ENCODE measurements at regions not wholly inside any gene's neighbourhood (a gene's known extent, or its start where the extent isn't known, plus 50 kb on each side); places are given as distances from the start of the nearest gene placed in this dataset.

GRCh38 chr7:110590415-110590814 is 500.5 kb upstream of the LRRN3 start:
- Mint-ChIP-seq H3K9me3 (ENCODE audit: low read depth) (no peaks in the 10 kb centered on the region), H3K36me3 (ENCODE audit: low read depth) (no peaks in the 10 kb centered on the region), H3K27me3 (ENCODE audit: low read depth) (no peaks in the 10 kb centered on the region), H3K27ac (ENCODE audit: unreplicated experiment) (no peak overlapping the region), H3K4me1 (ENCODE audit: low read depth) (peaks cover 9% of the 10 kb centered on the region), H3K4me3 (ENCODE audit: unreplicated experiment) (no peak overlapping the region)
- no peak for TF ChIP-seq CTCF (IDR thresholded peaks at IDR 0.05)
- DNase-seq (ENCODE audit: low spot score), result no peak

DNA sequence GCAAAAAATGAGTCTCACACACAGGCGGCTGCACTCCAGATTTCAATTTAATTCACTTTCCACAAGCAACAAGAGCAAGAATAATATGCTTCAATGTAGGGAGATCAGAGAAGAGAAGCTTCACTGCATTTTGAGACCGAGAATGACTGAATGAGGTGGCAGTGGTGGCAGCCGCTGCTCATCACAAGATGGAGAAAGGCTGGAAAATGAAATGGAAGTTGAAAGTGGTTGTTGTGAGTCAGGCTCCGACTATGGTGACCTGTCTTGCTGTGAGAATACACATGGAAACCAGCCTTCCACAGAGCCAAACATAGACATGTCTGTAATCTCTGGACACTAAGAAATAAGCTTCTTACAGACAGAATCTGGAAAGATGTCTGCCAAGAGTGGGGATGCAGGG is 499.6 kb upstream of the LRRN3 start:
- Mint-ChIP-seq H3K4me1 (ENCODE audit: low read depth) (peaks cover 9% of the 10 kb centered on the region), H3K27me3 (ENCODE audit: low read depth) (no peaks in the 10 kb centered on the region), H3K9me3 (ENCODE audit: low read depth) (no peaks in the 10 kb centered on the region), H3K27ac (ENCODE audit: unreplicated experiment) (no peak overlapping the region), H3K4me3 (ENCODE audit: unreplicated experiment) (no peak overlapping the region), H3K36me3 (ENCODE audit: low read depth) (no peaks in the 10 kb centered on the region)
- no peak for DNase-seq (ENCODE audit: low spot score)
- TF ChIP-seq CTCF (IDR thresholded peaks at IDR 0.05), result no peak

DNA sequence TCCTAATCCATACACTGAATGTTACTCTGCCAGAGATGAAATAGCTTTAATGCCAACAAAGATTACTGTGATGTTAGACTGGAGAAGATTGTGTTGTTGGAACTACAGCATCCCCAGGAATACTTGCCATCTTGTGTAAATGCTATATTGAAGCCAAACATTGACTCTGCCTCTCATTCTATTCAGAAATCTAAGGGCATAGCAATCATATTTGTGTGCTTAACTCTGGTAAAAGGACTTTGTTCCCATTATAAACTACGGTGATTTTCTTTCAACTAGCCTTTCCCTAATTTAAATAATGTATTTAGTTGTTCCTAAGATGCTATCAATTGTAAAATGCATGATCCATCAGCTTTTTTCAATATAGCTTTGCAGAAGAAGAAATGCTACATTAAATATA is 498.4 kb upstream of the LRRN3 start:
- H3K27ac Mint-ChIP-seq (ENCODE audit: unreplicated experiment), result no peak overlapping the region
- H3K27me3 Mint-ChIP-seq (ENCODE audit: low read depth), result no peaks in the 10 kb centered on the region
- peaks cover 9% of the 10 kb centered on the region for H3K4me1 Mint-ChIP-seq (ENCODE audit: low read depth)
- H3K4me3 Mint-ChIP-seq (ENCODE audit: unreplicated experiment), result no peak overlapping the region
- no peak for TF ChIP-seq CTCF (IDR thresholded peaks at IDR 0.05)
- H3K9me3 Mint-ChIP-seq (ENCODE audit: low read depth), result no peaks in the 10 kb centered on the region
- no peaks in the 10 kb centered on the region for H3K36me3 Mint-ChIP-seq (ENCODE audit: low read depth)
- no peak for DNase-seq (ENCODE audit: low spot score)

DNA sequence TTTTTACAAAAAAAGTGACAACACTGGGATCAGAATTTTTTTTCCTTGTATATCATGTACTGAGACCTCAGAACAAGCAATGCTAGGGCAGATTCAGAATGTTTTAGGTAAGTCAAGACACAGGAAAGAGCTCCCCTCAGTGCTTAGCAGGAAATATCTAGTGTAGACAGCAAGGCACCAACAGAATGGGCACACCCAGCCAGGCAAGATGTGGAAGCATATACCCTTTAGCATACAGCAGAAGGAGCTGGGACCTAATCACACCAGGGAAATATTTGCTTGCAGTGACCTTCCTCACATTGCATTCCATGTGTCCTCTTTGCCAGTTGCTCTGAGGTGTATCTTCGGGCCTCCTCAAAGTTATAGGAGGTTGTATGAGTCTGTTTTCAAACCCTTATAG is 497.6 kb upstream of the LRRN3 start:
- no peak for DNase-seq (ENCODE audit: low spot score)
- H3K4me1 Mint-ChIP-seq (ENCODE audit: low read depth), result peaks cover 9% of the 10 kb centered on the region
- no peaks in the 10 kb centered on the region for H3K9me3 Mint-ChIP-seq (ENCODE audit: low read depth)

GRCh38 chr7:110595694-110596093 is 495.2 kb upstream of the LRRN3 start:
- DNase-seq (ENCODE audit: low spot score), result no peak
- TF ChIP-seq CTCF (IDR thresholded peaks at IDR 0.05), result peak; percentile 22
- peaks cover 9% of the 10 kb centered on the region for H3K4me1 Mint-ChIP-seq (ENCODE audit: low read depth)
- H3K27me3 Mint-ChIP-seq (ENCODE audit: low read depth), result no peaks in the 10 kb centered on the region
- H3K4me3 Mint-ChIP-seq (ENCODE audit: unreplicated experiment), result no peak overlapping the region
- no peaks in the 10 kb centered on the region for H3K36me3 Mint-ChIP-seq (ENCODE audit: low read depth)
- H3K9me3 Mint-ChIP-seq (ENCODE audit: low read depth), result no peaks in the 10 kb centered on the region
- no peak overlapping the region for H3K27ac Mint-ChIP-seq (ENCODE audit: unreplicated experiment)

More for the DNA sequence above, 497.6 kb upstream of the LRRN3 start:
- Mint-ChIP-seq H3K36me3 (ENCODE audit: low read depth) (no peaks in the 10 kb centered on the region), H3K27me3 (ENCODE audit: low read depth) (no peaks in the 10 kb centered on the region), H3K4me3 (ENCODE audit: unreplicated experiment) (no peak overlapping the region), H3K27ac (ENCODE audit: unreplicated experiment) (no peak overlapping the region)
- no peak for TF ChIP-seq CTCF (IDR thresholded peaks at IDR 0.05)

Measured in chondrocyte (in vitro differentiated cells).